Endothelial cell of umbilical vein (primary cell): ENCODE measurements at regions not wholly inside any gene's neighbourhood (a gene's known extent, or its start where the extent isn't known, plus 50 kb on each side); places are given as distances from the start of the nearest gene placed in this dataset.

Experiments
- BruUV-seq: library from RNA; stranded (reverse); fragments of 400-500 nt; replicated peaks from 2 replicates; lab custom pipeline; 2021; lab: Mats Ljungman, UMichigan
- CTCF ChIA-PET: fragments of 300-600, 350-600 bp; sonication (Branson Sonifier 250); formaldehyde crosslinking; loops from one replicate; lab custom pipeline; 2021; ENCODE audit warnings: antibody characterized with exemption, inconsistent platforms; lab: Charles Lee
- POLR2A ChIA-PET: fragments of 300-600, 350-600 bp; sonication (Branson Sonifier 250); formaldehyde crosslinking; loops from one replicate; lab custom pipeline; 2021; ENCODE audit warnings: antibody characterized with exemption, inconsistent platforms; lab: Charles Lee
- DNase-seq: peaks from one replicate; pipeline ENCODE4 v3.0.0-alpha.2; 2011; ENCODE audit warnings: low read depth, low spot score
- FAIRE-seq: peaks from 2 replicates; lab custom pipeline; 2011; peaks lifted over from hg19 to GRCh38; lab: Jason Lieb, UNC
- H2AFZ ChIP-seq: 2 replicates; pipeline ENCODE4 v1.6.0; 2012; ENCODE audit warnings: low read depth, low read length, control low read depth, inconsistent platforms
- H3K27ac ChIP-seq: 2 replicates; pipeline ENCODE4 v1.5.1; 2011; ENCODE audit warnings: low read depth, mild to moderate bottlenecking, control low read depth, low read length, moderate library complexity; ENCODE audit not compliant: insufficient read depth
- H3K27me3 ChIP-seq, 2 experiments: 2 replicates each; pipeline versions ENCODE4 v1.6.0 to v1.6.1; 2011; ENCODE audit warnings: low read length in 2 of 2, mixed read lengths in 1 of 2; ENCODE audit not compliant: control insufficient read depth in 2 of 2, insufficient read depth in 2 of 2
- H3K36me3 ChIP-seq, 2 experiments: 2 replicates in 1 of 2; 3 replicates in 1 of 2; pipeline ENCODE4 v1.5.1; 2011; ENCODE audit warnings: low read length in 2 of 2, mild to moderate bottlenecking in 1 of 2, moderate library complexity in 1 of 2; ENCODE audit not compliant: control insufficient read depth in 2 of 2, insufficient read depth in 2 of 2; ENCODE audit errors: extremely low read depth in 1 of 2
- H3K4me1 ChIP-seq: 3 replicates; pipeline ENCODE4 v1.5.1; 2011; ENCODE audit warnings: mild to moderate bottlenecking, low read length; ENCODE audit not compliant: control insufficient read depth, insufficient read depth; ENCODE audit errors: extremely low read depth
- H3K4me2 ChIP-seq: 2 replicates; pipeline ENCODE4 v1.6.1; 2011; ENCODE audit warnings: low read length, control low read depth, mixed read lengths; ENCODE audit not compliant: insufficient read depth
- H3K4me3 ChIP-seq, 3 experiments: fragments of 200-600 bp in 1 of 3; sonication (generic), shearing (Covaris generic) in 1 of 3; replicated peaks in 1 of 3; 2 replicates each; pipeline ENCODE4 v1.5.1; 2011 to 2016; ENCODE audit warnings: control low read depth in 3 of 3, low read length in 3 of 3, mild to moderate bottlenecking in 2 of 3, inconsistent platforms in 1 of 3, low read depth in 1 of 3, moderate library complexity in 1 of 3; ENCODE audit not compliant: insufficient read depth in 1 of 3
- H3K79me2 ChIP-seq: 2 replicates; pipeline ENCODE4 v1.6.0; 2012; ENCODE audit warnings: low read length, inconsistent platforms; ENCODE audit not compliant: control insufficient read depth, insufficient read depth
- H3K9ac ChIP-seq: replicated peaks from 2 replicates; pipeline ENCODE3; 2011; ENCODE audit warnings: low read length, control low read depth; ENCODE audit not compliant: insufficient read depth; ENCODE audit errors: extremely low read depth
- H3K9me1 ChIP-seq: replicated peaks from 3 replicates; pipeline ENCODE4 v1.6.0; 2011; ENCODE audit warnings: mild to moderate bottlenecking, low read length; ENCODE audit not compliant: control insufficient read depth, insufficient read depth; ENCODE audit errors: extremely low read depth
- H3K9me3 ChIP-seq: replicated peaks from 2 replicates; pipeline ENCODE4 v1.5.1; 2012; ENCODE audit warnings: low read length, inconsistent platforms; ENCODE audit not compliant: control insufficient read depth, insufficient read depth
- H4K20me1 ChIP-seq: replicated peaks from 2 replicates; pipeline ENCODE3; 2011; ENCODE audit warnings: mild to moderate bottlenecking, low read length; ENCODE audit not compliant: control insufficient read depth, insufficient read depth; ENCODE audit errors: extremely low read depth
- CTCF ChIP-seq, 2 donors: IDR thresholded peaks; 1 replicate in 1 of 2; 2 replicates in 1 of 2; pipeline ENCODE4 v1.5.1; 2011; ENCODE audit warnings: low read length in 2 of 2, mild to moderate bottlenecking in 2 of 2, moderate library complexity in 2 of 2, control low read depth in 1 of 2, inconsistent platforms in 1 of 2, low read depth in 1 of 2; ENCODE audit not compliant: insufficient read depth in 1 of 2; ENCODE audit errors: extremely low read depth in 1 of 2
- EZH2 ChIP-seq: IDR thresholded peaks from 2 replicates; pipeline ENCODE4 v1.6.1; 2012; ENCODE audit warnings: borderline replicate concordance, low read depth, mild to moderate bottlenecking, moderate library complexity, low read length, inconsistent platforms; ENCODE audit not compliant: severe bottlenecking
- FOS ChIP-seq: IDR thresholded peaks from 2 replicates; pipeline ENCODE4 v1.6.1; 2011; ENCODE audit warnings: mild to moderate bottlenecking, low read length, moderate library complexity, borderline replicate concordance; ENCODE audit not compliant: insufficient read depth
- GATA2 ChIP-seq: IDR thresholded peaks from 2 replicates; pipeline ENCODE4 v1.7.0; 2011; ENCODE audit warnings: low read depth, mild to moderate bottlenecking, moderate library complexity, mixed read lengths, low read length; ENCODE audit not compliant: insufficient read length, insufficient read depth
- MAX ChIP-seq: IDR thresholded peaks from 2 replicates; pipeline ENCODE4 v1.6.1; 2011; ENCODE audit not compliant: insufficient read depth, insufficient read length
- MYC ChIP-seq: IDR thresholded peaks from one replicate; pipeline ENCODE4 v1.6.1; 2011; ENCODE audit warnings: mild to moderate bottlenecking, low read depth, low read length
- POLR2A ChIP-seq: IDR thresholded peaks from 2 replicates; pipeline ENCODE4 v1.6.1; 2012; ENCODE audit warnings: low read depth, mild to moderate bottlenecking, control low read depth, low read length
- POLR2AphosphoS5 ChIP-seq: IDR thresholded peaks from 2 replicates; pipeline ENCODE4 v1.6.1; 2012; ENCODE audit warnings: low read depth, mild to moderate bottlenecking, control low read depth, low read length, moderate library complexity; ENCODE audit not compliant: insufficient read depth
- dilution Hi-C: fragments of 300-500 bp; cut with MboI; formaldehyde crosslinking; loops from one replicate; pipeline ENCODE4 v1.15.0; 2019; ENCODE audit warnings: low sequenced_read_pairs; ENCODE audit not compliant: extremely low pct_ligation_motif_present
- intact Hi-C: fragments of 100-400 bp; cut with micrococcal nuclease; formaldehyde crosslinking; loops from one replicate; pipeline ENCODE4 v1.10.0; 2022

- dilution Hi-C loops: no loop called here
- Histone ChIP-seq H3K9me1 (no peaks in the 10 kb centered on the region), H3K79me2 (no peaks in the 10 kb centered on the region), H3K4me1 (no peaks in the 10 kb centered on the region), H3K36me3 (no peaks in the 10 kb centered on the region), H3K4me3 (no peak overlapping the region), H4K20me1 (no peaks in the 10 kb centered on the region), H3K9ac (no peak overlapping the region), H2AFZ (no peak overlapping the region), H3K27me3 (no peaks in the 10 kb centered on the region), H3K4me2 (no peak overlapping the region), H3K27ac (no peak overlapping the region), H3K9me3 (no peaks in the 10 kb centered on the region)
- intact Hi-C loops: no loop called here
- DNase-seq (no peak), FAIRE-seq (no peak)
- BruUV-seq: no TSS peak
- CTCF ChIA-PET: no interaction called here
- no peak for TF ChIP-seq MYC
- TF ChIP-seq CTCF (IDR thresholded peaks at IDR 0.05; ENCODE audit: extremely low read depth in 1 of 2, insufficient read depth in 1 of 2, low read depth in 1 of 2, low read length in 2 of 2): no peak
- no peak for TF ChIP-seq POLR2AphosphoS5
- TF ChIP-seq MAX: no peak
- no peak for TF ChIP-seq EZH2
- TF ChIP-seq GATA2: no peak
- TF ChIP-seq POLR2A: no peak
- TF ChIP-seq FOS: no peak
- POLR2A ChIA-PET: no interaction called here
These were observed 173.0 kb downstream of the KATNIP start for GRCh38 chr16:27722892-27723450.
